Prostate gland (tissue), 2 donors: ENCODE measurements at regions not wholly inside any gene's neighbourhood (a gene's known extent, or its start where the extent isn't known, plus 50 kb on each side); places are given as distances from the start of the nearest gene placed in this dataset.

ENCODE experiments used
- DNase-seq: peaks from one replicate; pipeline ENCODE4 v3.0.0-alpha.2; 2019; ENCODE audit warnings: low spot score
- H3K27ac ChIP-seq, 2 donors: fragments of 200-600 bp; sonication (generic); 2 replicates each; pipeline ENCODE4 v1.5.1; 2017 to 2019
- H3K27me3 ChIP-seq: fragments of 200-600 bp; sonication (generic); replicated peaks from 2 replicates; pipeline ENCODE4 v1.5.1; 2019; ENCODE audit not compliant: insufficient read depth
- H3K36me3 ChIP-seq, 2 donors: fragments of 200-600 bp; sonication (generic); 1 replicate in 1 of 2; 2 replicates in 1 of 2; pipeline versions ENCODE4 v1.5.1 to v1.8.1; 2017 to 2019
- H3K4me1 ChIP-seq: fragments of 200-600 bp; sonication (generic); replicated peaks from 2 replicates; pipeline ENCODE4 v1.5.1; 2019
- H3K4me3 ChIP-seq, 2 donors: fragments of 200-600 bp; sonication (generic); 2 replicates each; pipeline ENCODE4 v1.5.1; 2017 to 2019
- H3K9me3 ChIP-seq: fragments of 200-600 bp; sonication (generic); 2 replicates; pipeline ENCODE4 v1.5.1; 2017
- POLR2A ChIP-seq: fragments of 450-650 bp; IDR thresholded peaks from one replicate; pipeline ENCODE4 v1.6.1; 2016; ENCODE audit warnings: antibody characterized with exemption, mild to moderate bottlenecking
- POLR2AphosphoS5 ChIP-seq: sonication (generic); formaldehyde crosslinking; IDR thresholded peaks from one replicate; pipeline ENCODE4 v1.6.1; 2017; ENCODE audit warnings: antibody characterized with exemption
- WGBS: methylation state at CpG from one replicate; pipeline ENCODE4 v1.1.5; 2018; 5-methylcytosine and 5-hydroxymethylcytosine counted together
- intact Hi-C: fragments of 100-400 bp; cut with DNase I; formaldehyde crosslinking; loops from one replicate; pipeline ENCODE4 v1.14.2; 2022
- TF ChIP-seq, protein P1 (sequence below), 4 experiments: fragments of 200-600 bp in 2 of 4; fragments of 450-650 bp in 2 of 4; sonication (generic) in 2 of 4; IDR thresholded peaks; 1 replicate in 3 of 4; 2 replicates in 1 of 4; pipeline ENCODE4 v1.5.1; 2016 to 2019; ENCODE audit warnings: antibody characterized with exemption in 4 of 4, mild to moderate bottlenecking in 2 of 4, moderate library complexity in 2 of 4

DNA sequence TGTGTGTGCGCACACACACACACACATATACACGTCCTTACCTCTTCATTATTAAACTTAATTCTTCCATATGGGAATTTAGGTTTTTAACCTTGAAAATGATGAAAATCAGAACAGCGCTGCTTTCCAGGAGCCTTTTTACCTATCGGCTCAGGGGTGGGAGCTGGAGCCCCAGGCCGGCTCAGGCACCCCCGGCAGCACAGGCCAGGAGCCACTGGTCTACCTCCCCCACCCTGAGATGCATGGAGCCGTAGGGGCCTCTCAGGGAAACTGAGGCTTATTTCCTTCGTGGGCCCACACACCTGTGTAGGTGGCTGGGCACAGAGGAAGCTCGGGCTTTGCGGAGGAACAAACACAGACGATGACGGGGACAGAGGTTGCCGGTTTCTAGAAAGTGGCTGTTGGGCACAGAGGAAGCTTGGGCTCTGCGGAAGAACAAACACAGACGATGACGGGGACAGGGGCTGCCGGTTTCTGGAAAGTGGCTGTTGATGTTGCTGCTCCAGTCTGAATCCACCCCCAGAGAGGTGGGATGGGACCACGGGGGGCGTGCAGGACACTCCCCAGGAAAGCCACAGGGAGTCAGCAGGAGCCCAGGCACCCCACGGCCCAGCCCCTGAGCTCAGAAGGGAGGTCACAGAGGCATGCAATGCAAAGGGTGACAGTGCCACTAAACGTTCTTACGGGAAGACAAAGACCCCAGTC is 149.4 kb downstream of the BRD1 start:
- Histone ChIP-seq H3K27ac (no peak overlapping the region), H3K4me1 (no peaks in the 10 kb centered on the region), H3K36me3 (no peaks in the 10 kb centered on the region), H3K27me3 (peaks cover 6% of the 10 kb centered on the region), H3K9me3 (no peaks in the 10 kb centered on the region), H3K4me3 (no peak overlapping the region)
- intact Hi-C loops = no loop called here
- TF ChIP-seq POLR2AphosphoS5 = no peak
- TF ChIP-seq, protein P1, sequence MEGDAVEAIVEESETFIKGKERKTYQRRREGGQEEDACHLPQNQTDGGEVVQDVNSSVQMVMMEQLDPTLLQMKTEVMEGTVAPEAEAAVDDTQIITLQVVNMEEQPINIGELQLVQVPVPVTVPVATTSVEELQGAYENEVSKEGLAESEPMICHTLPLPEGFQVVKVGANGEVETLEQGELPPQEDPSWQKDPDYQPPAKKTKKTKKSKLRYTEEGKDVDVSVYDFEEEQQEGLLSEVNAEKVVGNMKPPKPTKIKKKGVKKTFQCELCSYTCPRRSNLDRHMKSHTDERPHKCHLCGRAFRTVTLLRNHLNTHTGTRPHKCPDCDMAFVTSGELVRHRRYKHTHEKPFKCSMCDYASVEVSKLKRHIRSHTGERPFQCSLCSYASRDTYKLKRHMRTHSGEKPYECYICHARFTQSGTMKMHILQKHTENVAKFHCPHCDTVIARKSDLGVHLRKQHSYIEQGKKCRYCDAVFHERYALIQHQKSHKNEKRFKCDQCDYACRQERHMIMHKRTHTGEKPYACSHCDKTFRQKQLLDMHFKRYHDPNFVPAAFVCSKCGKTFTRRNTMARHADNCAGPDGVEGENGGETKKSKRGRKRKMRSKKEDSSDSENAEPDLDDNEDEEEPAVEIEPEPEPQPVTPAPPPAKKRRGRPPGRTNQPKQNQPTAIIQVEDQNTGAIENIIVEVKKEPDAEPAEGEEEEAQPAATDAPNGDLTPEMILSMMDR (IDR thresholded peaks at IDR 0.05) = no peak
- no peak for TF ChIP-seq POLR2A
- DNase-seq = no peak
- 51% methylated on average over 22 of the region's 22 CpGs for WGBS

DNA sequence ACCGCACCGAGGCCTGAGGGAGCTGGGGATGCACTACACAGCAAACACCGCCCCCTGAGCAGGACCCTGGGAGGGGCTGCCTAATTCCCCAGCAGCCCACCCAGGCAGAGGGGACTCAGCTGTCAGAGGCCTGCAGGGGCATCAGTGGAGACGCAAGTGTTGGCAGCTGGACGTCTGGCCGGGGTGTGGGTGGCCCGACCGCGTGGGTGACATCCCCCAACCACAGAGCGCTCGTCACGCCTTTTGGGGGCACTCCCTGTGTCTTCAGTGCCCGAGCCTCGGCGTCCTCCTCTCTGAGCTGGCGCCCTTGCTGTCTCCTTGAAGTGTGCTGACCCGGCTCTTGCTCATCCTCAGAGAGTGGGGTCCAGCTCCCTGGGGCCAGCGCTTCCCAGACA is 150.2 kb downstream of the BRD1 start:
- Histone ChIP-seq H3K36me3 (no peaks in the 10 kb centered on the region), H3K4me3 (no peak overlapping the region), H3K9me3 (no peaks in the 10 kb centered on the region), H3K4me1 (no peaks in the 10 kb centered on the region), H3K27me3 (peaks cover 6% of the 10 kb centered on the region), H3K27ac (no peak overlapping the region)
- no peak for DNase-seq
- TF ChIP-seq POLR2A (no peak), POLR2AphosphoS5 (no peak)
- TF ChIP-seq, protein P1 (IDR thresholded peaks at IDR 0.05) = no peak
- intact Hi-C loops = no loop called here
- 68% methylated on average over 18 of the region's 18 CpGs for WGBS

DNA sequence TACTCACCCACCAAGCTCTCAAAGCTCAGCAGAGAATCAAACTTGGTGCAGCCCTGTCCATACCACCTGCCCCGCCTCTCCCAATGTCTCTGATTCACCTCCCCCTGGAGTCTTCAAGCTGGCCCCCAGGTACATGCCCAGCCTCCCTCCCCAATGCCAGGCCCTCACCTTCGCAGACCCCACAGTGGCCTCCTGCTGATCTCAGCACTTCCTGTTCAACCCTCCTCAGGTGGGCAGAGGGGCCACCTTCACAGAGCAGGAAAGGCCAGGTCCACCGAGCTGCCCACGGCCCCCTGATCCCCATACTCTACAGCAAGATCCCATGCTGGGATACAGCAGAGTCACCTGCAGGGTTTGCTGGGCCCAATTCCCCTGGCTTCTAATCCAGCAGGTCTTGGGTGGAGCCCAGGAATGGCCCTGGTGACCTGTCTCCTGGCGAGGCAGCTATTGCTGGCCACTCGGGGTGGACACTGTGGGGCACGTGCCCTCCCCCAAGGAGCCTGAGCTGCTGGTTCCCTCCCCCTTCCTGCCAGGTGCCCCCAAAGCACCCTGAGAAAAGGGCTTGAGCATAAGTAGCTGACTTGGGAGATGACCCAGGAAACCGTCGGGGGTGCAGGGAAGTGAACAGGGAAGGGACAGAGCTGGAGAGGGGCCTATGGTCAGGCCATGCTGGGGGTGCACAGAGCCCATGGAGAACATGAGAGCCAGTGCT is 150.7 kb downstream of the BRD1 start:
- intact Hi-C loops = no loop called here
- Histone ChIP-seq H3K27ac (no peak overlapping the region), H3K36me3 (no peaks in the 10 kb centered on the region), H3K4me3 (no peak overlapping the region), H3K4me1 (no peaks in the 10 kb centered on the region), H3K27me3 (peaks cover 9% of the 10 kb centered on the region), H3K9me3 (no peaks in the 10 kb centered on the region)
- TF ChIP-seq, protein P1 (IDR thresholded peaks at IDR 0.05) = no peak
- TF ChIP-seq POLR2A (no peak), POLR2AphosphoS5 (no peak)
- DNase-seq = no peak
- 74% methylated on average over 9 of the region's 9 CpGs for WGBS

DNA sequence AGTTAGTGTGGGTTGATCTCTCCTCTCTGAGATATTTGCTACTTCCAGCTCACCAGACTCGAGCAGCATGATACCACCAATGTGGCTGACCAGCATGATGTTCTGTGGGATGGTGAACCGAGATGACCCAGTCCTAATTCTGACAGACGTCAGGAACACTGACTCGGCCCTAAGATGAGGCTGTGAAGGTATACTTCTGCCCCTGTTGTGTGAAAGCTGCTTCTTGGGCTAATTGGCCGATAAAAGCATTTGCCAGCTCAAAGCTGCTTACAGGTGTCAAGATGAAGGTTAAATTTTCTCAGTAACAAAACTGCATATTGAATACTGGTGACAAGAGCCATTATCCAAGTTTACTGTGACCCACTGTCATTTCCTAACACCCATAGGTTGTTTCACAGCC is 151.4 kb downstream of the BRD1 start:
- intact Hi-C loops = no loop called here
- H3K4me3 ChIP-seq = no peak overlapping the region
- H3K4me1 ChIP-seq = no peaks in the 10 kb centered on the region
- no peak for DNase-seq
- 80% methylated on average over 5 of the region's 5 CpGs for WGBS
- TF ChIP-seq, protein P1 (IDR thresholded peaks at IDR 0.05) = no peak
- TF ChIP-seq POLR2AphosphoS5 (no peak), POLR2A (no peak)
- H3K27ac ChIP-seq = no peak overlapping the region
- H3K27me3 ChIP-seq = peaks cover 14% of the 10 kb centered on the region
- H3K9me3 ChIP-seq = no peaks in the 10 kb centered on the region
- H3K36me3 ChIP-seq = no peaks in the 10 kb centered on the region
